ENCODE measurements at regions not wholly inside any gene's neighbourhood (a gene's known extent, or its start where the extent isn't known, plus 50 kb on each side); places are given as distances from the start of the nearest gene placed in this dataset.

GRCh38 chr1:63115527-63115926, 206.8 kb upstream of the FOXD3 start:
- TF ChIP-seq CTCF (IDR thresholded peaks at IDR 0.05) (no peak), POLR2AphosphoS5 (IDR thresholded peaks at IDR 0.05) (no peak)

Measured in breast epithelium (tissue), 3 donors.